K562 (cell line): ENCODE measurements at regions not wholly inside any gene's neighbourhood (a gene's known extent, or its start where the extent isn't known, plus 50 kb on each side); places are given as distances from the start of the nearest gene placed in this dataset.

Source experiments
- ATAC-seq: fragments of 200-7000 bp; cut with Tn5 transposase; 3 replicates; pipeline ENCODE4 v1.9.1; 2020; ENCODE audit warnings: moderate library complexity
- BruUV-seq: library from RNA; stranded (reverse); fragments of 400-500 nt; replicated peaks from 2 replicates; lab custom pipeline; 2021; lab: Mats Ljungman, UMichigan
- CTCF ChIA-PET: fragments of 300-600 bp; formaldehyde crosslinking; extraction: SDS; loops from one replicate; lab custom pipeline; 2021; ENCODE audit warnings: low intra/inter-chr PET ratio; lab: Yijun Ruan, JAX
- POLR2A ChIA-PET: fragments of 300-600, 350-650 bp; sonication (Branson Sonifier 250); formaldehyde crosslinking; extraction: SDS; loops from one replicate; lab custom pipeline; 2021; ENCODE audit warnings: antibody characterized with exemption, inconsistent platforms; lab: Yijun Ruan, JAX
- DNase-seq, 4 experiments: peaks; one replicate each; pipeline versions ENCODE4 v3.0.0 to v3.0.0-alpha.2; 2011 to 2018; ENCODE audit warnings: low spot score in 3 of 4, mixed read lengths in 3 of 4; ENCODE audit errors: extremely low read depth in 1 of 4
- FAIRE-seq: peaks from 2 replicates; lab custom pipeline; 2011; peaks lifted over from hg19 to GRCh38; lab: Jason Lieb, UNC
- H2AFZ ChIP-seq: 2 replicates; pipeline ENCODE4 v1.6.0; 2011; ENCODE audit warnings: low read depth, low read length, control low read depth, inconsistent platforms
- H3K27ac ChIP-seq: fragments of 200-600 bp; 3 replicates; pipeline ENCODE4 v1.8.0; 2011; ENCODE audit warnings: low read depth, mild to moderate bottlenecking, control low read depth, inconsistent platforms, low read length, moderate library complexity, mixed read lengths; ENCODE audit errors: extremely low read depth
- H3K27me3 ChIP-seq, 2 experiments: fragments of 300-600 bp in 1 of 2; 2 replicates in 1 of 2; 3 replicates in 1 of 2; pipeline versions ENCODE4 v1.6.0 to v1.8.0; 2011; ENCODE audit warnings: inconsistent platforms in 2 of 2, low read length in 2 of 2, mild to moderate bottlenecking in 1 of 2, mixed read lengths in 1 of 2, moderate library complexity in 1 of 2; ENCODE audit not compliant: control insufficient read depth in 2 of 2, insufficient read depth in 2 of 2
- H3K36me3 ChIP-seq: fragments of 300-600 bp; 3 replicates; pipeline ENCODE4 v1.8.0; 2011; ENCODE audit warnings: mild to moderate bottlenecking, low read length, inconsistent platforms; ENCODE audit not compliant: control insufficient read depth, insufficient read depth
- H3K4me1 ChIP-seq, 2 experiments: fragments of 200-600 bp in 1 of 2; replicated peaks in 1 of 2; 2 replicates in 1 of 2; 3 replicates in 1 of 2; pipeline versions ENCODE4 v1.5.1 to v1.8.0; 2011; ENCODE audit warnings: inconsistent platforms in 2 of 2, low read length in 2 of 2, mild to moderate bottlenecking in 1 of 2, mixed read lengths in 1 of 2, moderate library complexity in 1 of 2; ENCODE audit not compliant: control insufficient read depth in 2 of 2, insufficient read depth in 2 of 2
- H3K4me2 ChIP-seq: 2 replicates; pipeline ENCODE4 v1.6.1; 2011; ENCODE audit warnings: low read length, control low read depth, inconsistent platforms, mixed read lengths; ENCODE audit not compliant: insufficient read depth
- H3K4me3 ChIP-seq: fragments of 200-600 bp; sonication (generic), shearing (Covaris generic); 2 replicates; pipeline ENCODE4 v1.5.1; 2016; ENCODE audit warnings: control low read depth, inconsistent platforms
- H3K79me2 ChIP-seq: fragments of 200-600 bp; 3 replicates; pipeline ENCODE4 v1.8.0; 2011; ENCODE audit warnings: low read length, inconsistent platforms; ENCODE audit not compliant: control insufficient read depth, insufficient read depth
- H3K9ac ChIP-seq, 2 experiments: 2 replicates each; pipeline versions ENCODE4 v1.6.0 to v1.6.1; 2011; ENCODE audit warnings: low read depth in 2 of 2, low read length in 2 of 2, control low read depth in 1 of 2, inconsistent platforms in 1 of 2, mild to moderate bottlenecking in 1 of 2, mixed read lengths in 1 of 2; ENCODE audit not compliant: insufficient read depth in 1 of 2
- H3K9me1 ChIP-seq: one replicate; pipeline ENCODE4 v1.6.0; 2011; ENCODE audit warnings: inconsistent platforms, mild to moderate bottlenecking, low read length, moderate library complexity; ENCODE audit not compliant: control insufficient read depth, insufficient read depth
- H3K9me3 ChIP-seq: replicated peaks from 2 replicates; pipeline ENCODE4 v1.5.1; 2011; ENCODE audit warnings: low read depth, low read length, inconsistent platforms; ENCODE audit not compliant: control insufficient read depth, insufficient read depth
- H4K20me1 ChIP-seq: replicated peaks from 2 replicates; pipeline ENCODE4 v1.6.1; 2011; ENCODE audit warnings: low read length, inconsistent platforms, mixed read lengths; ENCODE audit not compliant: control insufficient read depth, insufficient read depth
- FOSL1 ChIP-seq: fragments of 200-800 bp; sonication (Bioruptor generic); conservative IDR thresholded peaks from 2 replicates; pipeline ENCODE4 v1.6.1; 2016; ENCODE audit warnings: missing genetic modification characterization, missing compliant biosample characterization
- GTF2A2 ChIP-seq: IDR thresholded peaks from 2 replicates; pipeline ENCODE4 v1.6.1; 2016; ENCODE audit warnings: mild to moderate bottlenecking, missing genetic modification characterization, missing compliant biosample characterization
- HNRNPL ChIP-seq: fragments of 200-400 bp; formaldehyde crosslinking; IDR thresholded peaks from 2 replicates; pipeline ENCODE4 v1.6.1; 2017; ENCODE audit warnings: low read depth, mild to moderate bottlenecking, low read length
- MYBL2 ChIP-seq, 2 experiments: fragments of 450-650 bp in 1 of 2; sonication (generic) in 1 of 2; formaldehyde crosslinking in 1 of 2; IDR thresholded peaks; 2 replicates each; pipeline versions ENCODE4 v1.6.1 to v1.8.1; 2017 to 2022; ENCODE audit warnings: borderline replicate concordance in 1 of 2, inconsistent platforms in 1 of 2, low read depth in 1 of 2, mild to moderate bottlenecking in 1 of 2, missing genetic modification reagents in 1 of 2, moderate library complexity in 1 of 2
- NFE2 ChIP-seq: IDR thresholded peaks from 2 replicates; pipeline ENCODE4 v1.6.1; 2014; ENCODE audit warnings: antibody characterized with exemption, low read depth
- NR2F6 ChIP-seq: fragments of 450-650 bp; formaldehyde crosslinking; IDR thresholded peaks from 2 replicates; pipeline ENCODE4 v1.4.0; 2020; ENCODE audit warnings: mild to moderate bottlenecking
- NR4A1 ChIP-seq, 2 experiments: fragments of 250-450 bp in 1 of 2; fragments of 450-650 bp in 1 of 2; sonication (Bioruptor Pico) in 1 of 2; IDR thresholded peaks; 2 replicates each; pipeline versions ENCODE4 v1.4.0 to v1.6.1; 2016 to 2020; ENCODE audit warnings: mild to moderate bottlenecking in 2 of 2, missing compliant biosample characterization in 1 of 2, missing genetic modification characterization in 1 of 2, moderate library complexity in 1 of 2
- SAFB ChIP-seq: fragments of 200-400 bp; formaldehyde crosslinking; IDR thresholded peaks from 2 replicates; pipeline ENCODE4 v1.6.1; 2017; ENCODE audit warnings: low read depth, low read length, borderline replicate concordance
- SUPT5H ChIP-seq: fragments of 450-650 bp; IDR thresholded peaks from 2 replicates; pipeline ENCODE4 v1.6.1; 2016
- TFAM ChIP-seq: fragments of 250-450 bp; sonication (Bioruptor Pico); conservative IDR thresholded peaks from 2 replicates; pipeline ENCODE4 v1.5.0; 2021; ENCODE audit warnings: mild to moderate bottlenecking, moderate library complexity
- ZNF324 ChIP-seq: fragments of 250-450 bp; sonication (Bioruptor Pico); IDR thresholded peaks from 2 replicates; pipeline ENCODE4 v1.4.0; 2020; ENCODE audit warnings: mild to moderate bottlenecking
- ZNF699 ChIP-seq: fragments of 250-450 bp; sonication (Bioruptor Pico); IDR thresholded peaks from 2 replicates; pipeline ENCODE4 v1.8.0; 2021; ENCODE audit warnings: mild to moderate bottlenecking, moderate library complexity; ENCODE audit not compliant: insufficient replicate concordance
- WGBS: fragments of 100-300 bp; shearing (Covaris generic); methylation state at CpG from one replicate; pipeline ENCODE4 v1.1.6; 2016; ENCODE audit warnings: low coverage, mixed read lengths; ENCODE audit not compliant: insufficient coverage; ENCODE audit errors: missing lambda C conversion rate; 5-methylcytosine and 5-hydroxymethylcytosine counted together
- in situ Hi-C: fragments of 300-500 bp; cut with MboI; formaldehyde crosslinking; loops from 4 replicates; pipeline ENCODE4 v1.15.0; 2018; ENCODE audit warnings: inconsistent platforms, mixed read lengths
- intact Hi-C: fragments of 100-400 bp; cut with micrococcal nuclease; formaldehyde crosslinking; loops from 2 replicates; pipeline ENCODE4 v1.14.2; 2022
- TF ChIP-seq, protein P1 (sequence below): IDR thresholded peaks from 3 replicates; pipeline ENCODE4 v1.6.1; 2011; ENCODE audit warnings: borderline replicate concordance, mild to moderate bottlenecking, moderate library complexity; ENCODE audit not compliant: insufficient read length; ENCODE audit errors: extremely low read depth

DNA sequence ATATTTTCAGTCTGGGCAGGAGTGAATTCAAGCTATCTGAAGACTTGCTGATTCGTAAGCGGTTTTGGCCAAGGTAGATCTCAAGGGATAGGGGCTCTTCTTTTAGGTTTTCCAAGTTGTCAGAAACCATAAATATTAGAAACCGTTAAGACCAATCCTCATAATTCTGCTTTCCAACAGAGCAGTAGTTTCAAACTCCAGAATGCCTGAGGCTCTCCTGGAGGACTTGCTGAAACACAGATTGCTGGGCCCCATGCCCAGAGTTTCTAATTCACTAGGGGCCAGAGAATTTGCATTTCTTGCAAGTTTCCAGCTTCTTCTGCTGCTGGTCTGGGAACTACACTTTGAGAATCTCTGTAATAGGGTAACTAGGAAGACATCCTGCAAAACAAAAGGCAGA is 1855.7 kb upstream of the CELF4 start:
- FAIRE-seq (no peak), DNase-seq (no peak), ATAC-seq (no peak)
- Histone ChIP-seq H3K4me1 (no peaks in the 10 kb centered on the region), H4K20me1 (no peaks in the 10 kb centered on the region), H3K9me1 (no peaks in the 10 kb centered on the region), H3K79me2 (no peaks in the 10 kb centered on the region), H3K27ac (no peak overlapping the region), H3K4me3 (no peak overlapping the region), H3K9ac (no peak overlapping the region), H3K27me3 (no peaks in the 10 kb centered on the region), H3K4me2 (no peak overlapping the region), H3K9me3 (0 out of 2 replicates have a peak, but pooled peaks cover 2% of the 10 kb centered on the region), H2AFZ (no peak overlapping the region), H3K36me3 (no peaks in the 10 kb centered on the region)
- CTCF ChIA-PET = no interaction called here
- TF ChIP-seq SAFB (no peak), NR4A1 (CRISPR knock-in tag; IDR thresholded peaks at IDR 0.05) (no peak), NR4A1 (tag; IDR thresholded peaks at IDR 0.05) (no peak), NR2F6 (CRISPR knock-in tag) (no peak), FOSL1 (tag) (no peak), ZNF324 (no peak), SUPT5H (no peak), TFAM (no peak), GTF2A2 (tag) (no peak), NFE2 (no peak), MYBL2 (IDR thresholded peaks at IDR 0.05; ENCODE audit: low read depth) (no peak), MYBL2 (CRISPR knock-in tag; IDR thresholded peaks at IDR 0.05; ENCODE audit: borderline replicate concordance) (no peak), ZNF699 (CRISPR knock-in tag) (no peak), HNRNPL (no peak)
- TF ChIP-seq, protein P1, sequence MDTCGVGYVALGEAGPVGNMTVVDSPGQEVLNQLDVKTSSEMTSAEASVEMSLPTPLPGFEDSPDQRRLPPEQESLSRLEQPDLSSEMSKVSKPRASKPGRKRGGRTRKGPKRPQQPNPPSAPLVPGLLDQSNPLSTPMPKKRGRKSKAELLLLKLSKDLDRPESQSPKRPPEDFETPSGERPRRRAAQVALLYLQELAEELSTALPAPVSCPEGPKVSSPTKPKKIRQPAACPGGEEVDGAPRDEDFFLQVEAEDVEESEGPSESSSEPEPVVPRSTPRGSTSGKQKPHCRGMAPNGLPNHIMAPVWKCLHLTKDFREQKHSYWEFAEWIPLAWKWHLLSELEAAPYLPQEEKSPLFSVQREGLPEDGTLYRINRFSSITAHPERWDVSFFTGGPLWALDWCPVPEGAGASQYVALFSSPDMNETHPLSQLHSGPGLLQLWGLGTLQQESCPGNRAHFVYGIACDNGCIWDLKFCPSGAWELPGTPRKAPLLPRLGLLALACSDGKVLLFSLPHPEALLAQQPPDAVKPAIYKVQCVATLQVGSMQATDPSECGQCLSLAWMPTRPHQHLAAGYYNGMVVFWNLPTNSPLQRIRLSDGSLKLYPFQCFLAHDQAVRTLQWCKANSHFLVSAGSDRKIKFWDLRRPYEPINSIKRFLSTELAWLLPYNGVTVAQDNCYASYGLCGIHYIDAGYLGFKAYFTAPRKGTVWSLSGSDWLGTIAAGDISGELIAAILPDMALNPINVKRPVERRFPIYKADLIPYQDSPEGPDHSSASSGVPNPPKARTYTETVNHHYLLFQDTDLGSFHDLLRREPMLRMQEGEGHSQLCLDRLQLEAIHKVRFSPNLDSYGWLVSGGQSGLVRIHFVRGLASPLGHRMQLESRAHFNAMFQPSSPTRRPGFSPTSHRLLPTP = no peak
- POLR2A ChIA-PET = interaction anchor here (0.6 kb wide), 1 partner anchor 10 kb away, joined by 3 read pairs; no protein-coding TSS in a partner anchor
- intact Hi-C loops = no loop called here
- 2% methylated on average over 3 of the region's 3 CpGs for WGBS
- in situ Hi-C loops = loop anchor here (10.0 kb wide), 1 partner anchor 214 kb away; no protein-coding TSS in a partner anchor
- no TSS peak for BruUV-seq
